NCI-H2196 (cell line): ENCODE measurements at regions not wholly inside any gene's neighbourhood (a gene's known extent, or its start where the extent isn't known, plus 50 kb on each side); places are given as distances from the start of the nearest gene placed in this dataset.
A peak's percentile ranks its signal among the peaks of the same experiment; 100 is the strongest.
"Not testable (repeated sequence)": the region's sequence is repeated elsewhere in the genome, so short reads cannot be mapped to it uniquely, and the experiment has no call there.

ENCODE experiments used
- DNase-seq: peaks from one replicate; lab custom pipeline; 2025; ENCODE audit not compliant: unreplicated experiment; lab: John Stamatoyannopoulos, UW

- no peak for DNase-seq
Measured at GRCh38 chr12:124675881-124676713, 108.7 kb upstream of the NCOR2 start.

GRCh38 chr12:124674937-124675336 is 107.5 kb upstream of the NCOR2 start:
- no peak for DNase-seq

- no peak for DNase-seq
Measured at GRCh38 chr12:124673801-124674617, 106.6 kb upstream of the NCOR2 start.

- DNase-seq, result not testable (repeated sequence)
Measured at GRCh38 chr12:124669271-124669721, 101.9 kb upstream of the NCOR2 start.

GRCh38 chr12:124668602-124669001 is 101.2 kb upstream of the NCOR2 start:
- DNase-seq, result no peak

- peak; percentile 78 for DNase-seq
Measured at GRCh38 chr12:124667506-124668326, 100.3 kb upstream of the NCOR2 start.

- DNase-seq, result no peak
Measured at GRCh38 chr12:124666722-124667259, 99.4 kb upstream of the NCOR2 start.

GRCh38 chr12:124665511-124665910 is 98.1 kb upstream of the NCOR2 start:
- no peak for DNase-seq

GRCh38 chr12:124664395-124665111 is 97.1 kb upstream of the NCOR2 start:
- no peak for DNase-seq

GRCh38 chr12:124663771-124664366 is 96.5 kb upstream of the NCOR2 start:
- DNase-seq, result no peak

- no peak for DNase-seq
Measured at GRCh38 chr12:124663206-124663605, 95.8 kb upstream of the NCOR2 start.

- DNase-seq, result no peak
Measured at GRCh38 chr12:124661341-124661740, 93.9 kb upstream of the NCOR2 start.

- DNase-seq, result no peak
Measured at GRCh38 chr12:124660851-124661250, 93.4 kb upstream of the NCOR2 start.

- DNase-seq, result no peak
Measured at GRCh38 chr12:124658806-124659402, 91.5 kb upstream of the NCOR2 start.

GRCh38 chr12:124658302-124658701 is 90.9 kb upstream of the NCOR2 start:
- no peak for DNase-seq

- no peak for DNase-seq
Measured at GRCh38 chr12:124656947-124657434, 89.6 kb upstream of the NCOR2 start.

GRCh38 chr12:124655698-124656516 is 88.5 kb upstream of the NCOR2 start:
- DNase-seq, result peak; percentile 68

GRCh38 chr12:124655048-124655697 is 87.8 kb upstream of the NCOR2 start:
- peak; percentile 68 for DNase-seq
